Esophagus squamous epithelium (tissue), 5 donors: ENCODE measurements at regions not wholly inside any gene's neighbourhood (a gene's known extent, or its start where the extent isn't known, plus 50 kb on each side); places are given as distances from the start of the nearest gene placed in this dataset.

Experiments used
- DNase-seq: peaks from one replicate; lab custom pipeline; 2025; lab: John Stamatoyannopoulos, UW
- H3K27ac ChIP-seq, 4 donors: fragments of 200-600 bp; sonication (generic); one replicate each; pipeline ENCODE4 v1.5.1; 2016 to 2019; ENCODE audit warnings: mild to moderate bottlenecking in 1 of 4
- H3K27me3 ChIP-seq, 4 donors: fragments of 200-600 bp; sonication (generic); 1 replicate in 3 of 4; 2 replicates in 1 of 4; pipeline versions ENCODE4 v1.5.1 to v1.6.0; 2017 to 2021; ENCODE audit warnings: antibody characterized with exemption in 1 of 4
- H3K36me3 ChIP-seq, 3 donors: fragments of 200-600 bp; sonication (generic); one replicate each; pipeline ENCODE4 v1.5.1; 2016 to 2019
- H3K4me1 ChIP-seq, 3 donors: fragments of 200-600 bp; sonication (generic); one replicate each; pipeline ENCODE4 v1.5.1; 2017 to 2019
- H3K4me3 ChIP-seq, 4 donors: fragments of 200-600 bp; sonication (generic); 1 replicate in 3 of 4; 2 replicates in 1 of 4; pipeline ENCODE4 v1.5.1; 2016 to 2019; ENCODE audit warnings: mild to moderate bottlenecking in 2 of 4, moderate library complexity in 1 of 4
- H3K9me3 ChIP-seq, 3 donors: fragments of 200-600 bp; sonication (generic); one replicate each; pipeline ENCODE4 v1.5.1; 2016 to 2019
- CTCF ChIP-seq, 6 experiments: fragments of 450-650 bp in 4 of 6; fragments of 200-600 bp in 2 of 6; sonication (generic) in 2 of 6; IDR thresholded peaks; one replicate each; pipeline ENCODE4 v1.5.1; 2016 to 2019; ENCODE audit warnings: antibody characterized with exemption in 6 of 6, mild to moderate bottlenecking in 4 of 6, moderate library complexity in 4 of 6
- POLR2A ChIP-seq, 4 donors: fragments of 450-650 bp; IDR thresholded peaks; one replicate each; pipeline ENCODE4 v1.6.1; 2017; ENCODE audit warnings: antibody characterized with exemption in 4 of 4, mild to moderate bottlenecking in 4 of 4, moderate library complexity in 3 of 4
- WGBS, 2 donors: methylation state at CpG; one replicate each; pipeline ENCODE4 v1.1.5; 2018; 5-methylcytosine and 5-hydroxymethylcytosine counted together
- intact Hi-C: fragments of 100-400 bp; cut with DNase I; formaldehyde crosslinking; loops from one replicate; pipeline ENCODE4 v1.15.0; 2022
- donor health status: DM: yes; HTN: yes; CAD: no.

DNA sequence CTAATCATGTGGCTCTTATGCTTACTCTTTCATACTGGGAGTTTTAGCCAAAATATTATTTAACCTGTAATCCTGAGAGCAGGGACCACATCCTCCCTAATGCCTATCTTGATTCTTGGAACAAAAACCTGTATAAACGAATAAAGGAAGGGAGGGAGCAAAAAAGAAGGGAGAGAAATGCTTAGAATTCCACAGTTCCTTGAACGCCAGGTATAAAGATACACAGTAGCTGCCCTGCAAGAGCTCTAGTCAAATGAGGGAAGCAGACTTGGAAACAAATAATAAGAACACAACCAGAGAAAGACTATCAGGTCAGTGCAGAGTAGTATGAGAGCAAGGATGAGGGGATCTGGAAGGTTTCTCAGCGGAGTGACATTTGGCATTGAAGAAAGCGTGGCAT is 116.3 kb downstream of the SLC30A10 start:
- Histone ChIP-seq H3K4me1 (peaks cover 0 to 4% (median 0%) of the 10 kb centered on the region in 3 donors), H3K36me3 (no peaks in the 10 kb centered on the region), H3K4me3 (no peak overlapping the region), H3K27ac (no peak overlapping the region), H3K27me3 (peaks cover 0 to 14% (median 0%) of the 10 kb centered on the region in 4 donors), H3K9me3 (no peaks in the 10 kb centered on the region)
- intact Hi-C loops: no loop called here
- DNase-seq: no peak
- TF ChIP-seq CTCF (IDR thresholded peaks at IDR 0.05) (no peak), POLR2A (IDR thresholded peaks at IDR 0.05) (no peak)
- WGBS, 2 donors: 25 to 44% methylated on average over 4 of the region's 4 CpGs

GRCh38 chr1:219810451-219810850 is 117.9 kb downstream of the SLC30A10 start:
- DNase-seq: no peak
- intact Hi-C loops: no loop called here

GRCh38 chr1:219808790-219809189 is 119.6 kb downstream of the SLC30A10 start:
- 79 to 82% methylated on average over 6 to 7 of the region's 7 CpGs for WGBS, 2 donors
- no peaks in the 10 kb centered on the region for H3K27me3 ChIP-seq
- H3K27ac ChIP-seq: no peak overlapping the region
- no peak for DNase-seq
- no peak overlapping the region for H3K4me3 ChIP-seq
- intact Hi-C loops: no loop called here
- no peaks in the 10 kb centered on the region for H3K9me3 ChIP-seq
- no peaks in the 10 kb centered on the region for H3K36me3 ChIP-seq
- TF ChIP-seq POLR2A (IDR thresholded peaks at IDR 0.05) (no peak), CTCF (IDR thresholded peaks at IDR 0.05) (no peak)
- peaks cover 0 to 4% (median 0%) of the 10 kb centered on the region in 3 donors for H3K4me1 ChIP-seq

More at GRCh38 chr1:219810451-219810850, 117.9 kb downstream of the SLC30A10 start:
- H3K4me3 ChIP-seq: no peak overlapping the region
- H3K27ac ChIP-seq: no peak overlapping the region
- H3K27me3 ChIP-seq: peaks cover 0 to 10% (median 0%) of the 10 kb centered on the region in 4 donors
- H3K36me3 ChIP-seq: no peaks in the 10 kb centered on the region
- peaks cover 0 to 4% (median 0%) of the 10 kb centered on the region in 3 donors for H3K4me1 ChIP-seq
- TF ChIP-seq CTCF (IDR thresholded peaks at IDR 0.05): no peak
- no peak for TF ChIP-seq POLR2A (IDR thresholded peaks at IDR 0.05)
- WGBS, 2 donors: 64 to 90% methylated on average over 2 to 5 of the region's 5 CpGs
- no peaks in the 10 kb centered on the region for H3K9me3 ChIP-seq

DNA sequence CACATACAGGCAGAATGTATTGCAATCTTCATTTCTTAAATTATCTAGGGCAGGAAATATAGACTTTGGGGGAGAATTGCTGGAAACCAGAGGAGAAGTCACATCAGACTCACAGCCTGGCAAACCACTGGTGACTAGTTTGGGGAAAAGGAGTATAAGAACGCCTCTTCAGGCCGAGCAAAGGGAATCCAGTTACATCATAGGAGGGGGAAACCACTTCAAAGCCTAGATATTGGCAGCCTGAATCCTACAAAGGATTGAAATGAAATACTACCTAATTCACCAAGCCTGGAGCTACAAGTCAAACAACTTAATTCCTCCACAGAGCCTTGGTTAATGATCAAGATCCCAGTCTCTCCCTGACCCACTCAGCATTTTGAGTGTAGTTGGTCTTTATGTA is 121.7 kb downstream of the SLC30A10 start:
- H3K27ac ChIP-seq: no peak overlapping the region
- no peak overlapping the region for H3K4me3 ChIP-seq
- 34 to 49% methylated on average over 2 of the region's 2 CpGs for WGBS, 2 donors
- intact Hi-C loops: no loop called here
- DNase-seq: no peak
- TF ChIP-seq CTCF (IDR thresholded peaks at IDR 0.05) (no peak), POLR2A (IDR thresholded peaks at IDR 0.05) (no peak)
- H3K4me1 ChIP-seq: no peaks in the 10 kb centered on the region
- H3K9me3 ChIP-seq: no peaks in the 10 kb centered on the region
- H3K36me3 ChIP-seq: no peaks in the 10 kb centered on the region
- H3K27me3 ChIP-seq: no peaks in the 10 kb centered on the region

DNA sequence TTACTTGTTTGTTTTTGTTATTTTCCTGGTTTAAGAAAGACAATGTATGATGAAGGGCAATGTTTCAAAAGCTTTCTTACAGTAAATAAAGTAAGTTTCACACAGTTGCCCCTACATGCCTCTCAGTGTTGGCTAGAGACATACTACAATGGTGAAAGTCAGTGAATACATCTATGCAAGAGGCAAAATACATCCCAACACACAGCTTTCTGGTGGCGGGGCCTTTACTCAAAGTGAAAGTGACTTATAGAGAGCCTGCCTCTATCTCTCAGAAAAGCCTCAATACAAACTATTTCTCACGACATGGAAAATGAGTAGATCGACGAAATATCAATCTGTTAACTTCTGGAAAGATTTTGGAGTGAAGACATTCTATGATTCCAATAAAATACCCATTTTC is 122.3 kb downstream of the SLC30A10 start:
- TF ChIP-seq CTCF (IDR thresholded peaks at IDR 0.05): no peak
- no peak for TF ChIP-seq POLR2A (IDR thresholded peaks at IDR 0.05)
- Histone ChIP-seq H3K36me3 (no peaks in the 10 kb centered on the region), H3K27me3 (no peaks in the 10 kb centered on the region), H3K4me3 (no peak overlapping the region), H3K27ac (no peak overlapping the region), H3K9me3 (no peaks in the 10 kb centered on the region), H3K4me1 (no peaks in the 10 kb centered on the region)
- no peak for DNase-seq
- intact Hi-C loops: no loop called here
- WGBS, 2 donors: 64 to 90% methylated on average over 3 to 4 of the region's 4 CpGs
